Nephron progenitor cell (in vitro differentiated cells): ENCODE measurements at regions not wholly inside any gene's neighbourhood (a gene's known extent, or its start where the extent isn't known, plus 50 kb on each side); places are given as distances from the start of the nearest gene placed in this dataset.

Experiments used
- DNase-seq: peaks from one replicate; pipeline ENCODE4 v3.0.0; 2021
- H3K27ac Mint-ChIP-seq: 2 replicates; pipeline ENCODE4 v1.8.0; 2021; ENCODE audit warnings: mild to moderate bottlenecking, moderate library complexity, mixed read lengths
- H3K27me3 Mint-ChIP-seq: 2 replicates; pipeline ENCODE4 v1.8.0; 2021; ENCODE audit warnings: mild to moderate bottlenecking, low read depth, mixed read lengths; ENCODE audit not compliant: poor library complexity
- H3K36me3 Mint-ChIP-seq: 2 replicates; pipeline ENCODE4 v1.8.0; 2021; ENCODE audit warnings: low read depth, mixed read lengths
- H3K4me1 Mint-ChIP-seq: 2 replicates; pipeline ENCODE4 v1.8.0; 2021; ENCODE audit warnings: mixed read lengths
- H3K4me3 Mint-ChIP-seq: 2 replicates; pipeline ENCODE4 v1.8.0; 2021; ENCODE audit warnings: mild to moderate bottlenecking, moderate library complexity, mixed read lengths
- H3K9me3 Mint-ChIP-seq: 2 replicates; pipeline ENCODE4 v1.8.0; 2021; ENCODE audit warnings: mild to moderate bottlenecking, moderate library complexity, mixed read lengths
- TF ChIP-seq, protein P1 (sequence below): fragments of 200-600 bp; sonication (generic); IDR thresholded peaks from 2 replicates; pipeline ENCODE4 v1.5.0; 2021; ENCODE audit warnings: antibody characterized with exemption

DNA sequence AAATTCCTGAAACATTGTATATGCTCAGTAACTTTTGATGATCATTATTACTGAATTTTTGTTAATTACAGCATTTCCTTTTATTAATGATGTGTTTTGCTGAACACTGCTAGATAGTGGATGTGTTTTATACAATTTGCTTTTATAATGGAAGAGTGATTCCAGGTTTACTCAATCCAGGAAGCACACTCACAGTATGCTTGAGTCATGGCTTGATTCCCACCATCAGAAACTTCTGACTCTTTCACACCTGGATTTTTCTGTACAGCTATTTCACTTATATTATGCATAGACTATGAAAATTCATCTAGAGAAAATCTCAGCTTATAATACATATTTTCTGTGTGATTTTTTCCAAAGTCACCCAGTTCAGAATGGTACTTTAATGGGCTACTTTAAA lies 1040.9 kb downstream of the GRM8 start:
- H3K4me1 Mint-ChIP-seq: no peaks in the 10 kb centered on the region
- DNase-seq: no peak
- H3K4me3 Mint-ChIP-seq: no peak overlapping the region
- TF ChIP-seq, protein P1, sequence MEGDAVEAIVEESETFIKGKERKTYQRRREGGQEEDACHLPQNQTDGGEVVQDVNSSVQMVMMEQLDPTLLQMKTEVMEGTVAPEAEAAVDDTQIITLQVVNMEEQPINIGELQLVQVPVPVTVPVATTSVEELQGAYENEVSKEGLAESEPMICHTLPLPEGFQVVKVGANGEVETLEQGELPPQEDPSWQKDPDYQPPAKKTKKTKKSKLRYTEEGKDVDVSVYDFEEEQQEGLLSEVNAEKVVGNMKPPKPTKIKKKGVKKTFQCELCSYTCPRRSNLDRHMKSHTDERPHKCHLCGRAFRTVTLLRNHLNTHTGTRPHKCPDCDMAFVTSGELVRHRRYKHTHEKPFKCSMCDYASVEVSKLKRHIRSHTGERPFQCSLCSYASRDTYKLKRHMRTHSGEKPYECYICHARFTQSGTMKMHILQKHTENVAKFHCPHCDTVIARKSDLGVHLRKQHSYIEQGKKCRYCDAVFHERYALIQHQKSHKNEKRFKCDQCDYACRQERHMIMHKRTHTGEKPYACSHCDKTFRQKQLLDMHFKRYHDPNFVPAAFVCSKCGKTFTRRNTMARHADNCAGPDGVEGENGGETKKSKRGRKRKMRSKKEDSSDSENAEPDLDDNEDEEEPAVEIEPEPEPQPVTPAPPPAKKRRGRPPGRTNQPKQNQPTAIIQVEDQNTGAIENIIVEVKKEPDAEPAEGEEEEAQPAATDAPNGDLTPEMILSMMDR: no peak
- H3K9me3 Mint-ChIP-seq: no peaks in the 10 kb centered on the region
- H3K27me3 Mint-ChIP-seq: peaks cover 10% of the 10 kb centered on the region
- no peaks in the 10 kb centered on the region for H3K36me3 Mint-ChIP-seq
- no peak overlapping the region for H3K27ac Mint-ChIP-seq

DNA sequence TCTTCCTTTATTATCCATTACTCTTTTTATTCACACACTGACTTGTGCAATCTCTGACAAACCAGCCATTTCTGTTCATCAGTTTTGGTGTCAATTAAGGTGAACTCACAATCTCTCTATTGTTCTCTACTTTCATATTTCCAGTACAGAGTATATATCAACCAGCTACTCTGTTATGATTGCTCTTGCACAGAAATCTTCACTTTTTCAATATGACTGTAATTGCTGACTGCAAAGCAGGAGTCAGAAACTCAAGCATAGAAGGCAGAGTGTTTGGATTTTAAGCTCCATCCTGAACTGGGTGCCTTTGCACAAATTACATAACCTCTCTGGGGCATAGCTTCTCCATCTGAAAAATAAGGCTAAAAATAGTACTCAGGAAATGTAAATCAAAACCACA lies 1042.0 kb downstream of the GRM8 start:
- Mint-ChIP-seq H3K36me3 (no peaks in the 10 kb centered on the region), H3K4me1 (no peaks in the 10 kb centered on the region), H3K27ac (no peak overlapping the region), H3K9me3 (no peaks in the 10 kb centered on the region), H3K4me3 (no peak overlapping the region), H3K27me3 (peaks cover 10% of the 10 kb centered on the region)
- DNase-seq: no peak
- TF ChIP-seq, protein P1: no peak

DNA sequence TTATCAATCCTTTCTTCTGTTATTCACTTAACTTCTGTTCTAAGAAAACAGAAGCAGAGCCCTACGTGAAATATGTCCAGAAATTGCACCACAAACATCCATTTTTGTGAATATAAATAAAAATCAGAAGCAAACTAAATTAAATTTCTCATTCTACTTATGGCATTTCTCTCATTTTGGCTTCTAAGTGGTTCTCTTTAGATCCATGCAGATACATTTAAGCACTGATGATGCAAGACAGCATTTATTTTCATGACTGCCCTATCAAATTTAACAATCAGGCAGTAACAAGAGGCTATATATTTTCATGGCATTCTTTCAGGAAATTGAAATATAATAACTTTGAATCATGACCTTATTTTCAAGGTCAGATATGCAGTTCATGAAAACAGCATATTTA lies 1049.6 kb downstream of the GRM8 start:
- TF ChIP-seq, protein P1: no peak
- Mint-ChIP-seq H3K9me3 (no peaks in the 10 kb centered on the region), H3K36me3 (no peaks in the 10 kb centered on the region), H3K4me3 (no peak overlapping the region), H3K4me1 (no peaks in the 10 kb centered on the region), H3K27ac (no peak overlapping the region), H3K27me3 (no peaks in the 10 kb centered on the region)
- no peak for DNase-seq

DNA sequence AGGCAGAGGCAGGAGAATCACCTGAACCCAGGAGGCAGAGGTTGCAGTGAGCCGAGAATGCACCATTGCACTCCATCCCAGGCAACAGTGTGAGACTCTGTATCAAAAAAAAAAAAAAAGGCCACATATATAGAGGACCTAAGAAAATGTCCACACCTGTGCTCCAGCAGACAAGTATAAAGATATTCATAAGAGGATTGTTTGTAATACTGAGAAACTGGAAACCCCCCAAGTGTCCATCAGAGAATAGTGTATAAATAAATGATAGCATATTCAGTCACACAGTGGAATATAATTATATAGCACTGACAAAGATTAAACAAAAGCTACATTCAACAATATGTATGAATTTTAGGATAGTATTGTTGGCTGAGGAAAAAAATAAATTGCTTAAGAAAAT lies 1050.6 kb downstream of the GRM8 start:
- no peak overlapping the region for H3K27ac Mint-ChIP-seq
- no peaks in the 10 kb centered on the region for H3K36me3 Mint-ChIP-seq
- TF ChIP-seq, protein P1: no peak
- no peaks in the 10 kb centered on the region for H3K4me1 Mint-ChIP-seq
- H3K27me3 Mint-ChIP-seq: no peaks in the 10 kb centered on the region
- H3K9me3 Mint-ChIP-seq: no peaks in the 10 kb centered on the region
- DNase-seq: no peak
- H3K4me3 Mint-ChIP-seq: no peak overlapping the region

DNA sequence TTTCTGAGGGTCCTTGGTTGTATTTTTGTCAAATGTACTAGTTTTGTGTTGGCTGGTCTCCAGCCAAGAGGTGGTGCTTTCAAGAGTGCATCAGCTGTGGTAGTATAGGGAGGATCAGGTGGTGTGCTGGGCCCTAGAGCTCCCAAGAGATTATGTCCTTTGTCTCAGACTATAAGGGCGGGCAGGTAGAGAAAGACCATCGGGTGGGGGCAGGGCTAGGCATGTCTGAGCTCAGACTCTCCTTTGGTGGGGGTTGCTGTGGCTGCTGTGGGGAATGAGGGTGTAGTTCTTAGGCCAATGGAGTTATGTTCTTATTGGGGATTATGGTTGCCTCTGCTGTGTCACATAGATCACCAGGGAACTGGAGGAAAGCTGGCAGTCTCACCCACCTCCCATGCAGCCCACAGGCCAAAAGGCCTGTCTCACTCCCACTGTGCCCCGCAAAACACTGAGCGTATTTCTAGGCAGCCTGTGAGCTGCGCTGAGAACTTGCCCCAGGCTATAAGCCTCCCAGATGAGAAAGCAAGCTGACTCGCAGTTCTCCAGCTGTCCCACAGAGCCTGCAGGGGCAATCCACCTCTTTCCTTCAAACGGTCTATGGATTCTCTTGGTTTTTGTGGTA lies 1066.7 kb downstream of the GRM8 start:
- TF ChIP-seq, protein P1: no peak
- no peaks in the 10 kb centered on the region for H3K4me1 Mint-ChIP-seq
- H3K27ac Mint-ChIP-seq: no peak overlapping the region
- no peaks in the 10 kb centered on the region for H3K27me3 Mint-ChIP-seq
- no peak overlapping the region for H3K4me3 Mint-ChIP-seq
- DNase-seq: peak; percentile 2
- no peaks in the 10 kb centered on the region for H3K36me3 Mint-ChIP-seq
- no peaks in the 10 kb centered on the region for H3K9me3 Mint-ChIP-seq

DNA sequence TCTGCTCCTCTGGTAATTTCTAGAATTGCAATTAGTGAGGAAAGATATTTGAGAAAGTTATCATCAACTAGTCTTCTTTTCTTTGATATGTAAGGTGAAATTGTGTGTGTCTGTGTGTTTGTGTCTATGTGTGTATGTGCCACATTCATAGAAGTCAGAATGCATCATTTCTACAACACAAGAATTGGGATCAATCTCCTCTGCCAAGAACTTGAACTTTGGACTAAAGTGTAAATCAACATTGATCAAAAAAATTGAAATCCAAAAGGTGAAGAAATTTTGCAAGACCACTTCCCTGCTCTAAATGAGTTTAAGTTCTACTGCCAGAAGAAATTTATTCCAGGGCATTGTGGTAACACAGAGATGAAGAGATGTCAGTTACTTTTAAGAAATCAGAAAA lies 1072.8 kb downstream of the GRM8 start:
- no peak overlapping the region for H3K4me3 Mint-ChIP-seq
- H3K4me1 Mint-ChIP-seq: no peaks in the 10 kb centered on the region
- no peaks in the 10 kb centered on the region for H3K36me3 Mint-ChIP-seq
- H3K9me3 Mint-ChIP-seq: no peaks in the 10 kb centered on the region
- H3K27ac Mint-ChIP-seq: no peak overlapping the region
- DNase-seq: no peak
- TF ChIP-seq, protein P1: no peak
- no peaks in the 10 kb centered on the region for H3K27me3 Mint-ChIP-seq
